HepG2 (cell line): ENCODE measurements at regions not wholly inside any gene's neighbourhood (a gene's known extent, or its start where the extent isn't known, plus 50 kb on each side); places are given as distances from the start of the nearest gene placed in this dataset.
"Not testable (repeated sequence)": the region's sequence is repeated elsewhere in the genome, so short reads cannot be mapped to it uniquely, and the experiment has no call there.

ENCODE experiments used
- ATAC-seq: fragments of 200-7000 bp; cut with Tn5 transposase; 3 replicates; pipeline ENCODE4 v1.9.1; 2020; ENCODE audit warnings: mild to moderate bottlenecking, moderate library complexity
- BruUV-seq: library from RNA; stranded (reverse); fragments of 400-500 nt; replicated peaks from 2 replicates; lab custom pipeline; 2021; lab: Mats Ljungman, UMichigan
- CTCF ChIA-PET: fragments of 300-600 bp; formaldehyde crosslinking; extraction: SDS; loops from one replicate; lab custom pipeline; 2021; ENCODE audit warnings: low total read pairs, inconsistent platforms, low intra/inter-chr PET ratio; lab: Yijun Ruan, JAX
- POLR2A ChIA-PET: fragments of 350-600 bp; sonication (Branson Sonifier 250); formaldehyde crosslinking; loops from one replicate; lab custom pipeline; 2020; ENCODE audit warnings: antibody characterized with exemption, inconsistent platforms; lab: Yijun Ruan, JAX
- DNase-seq: peaks from one replicate; pipeline ENCODE4 v3.0.0-alpha.2; 2015; ENCODE audit warnings: low spot score
- FAIRE-seq: peaks from 3 replicates; lab custom pipeline; 2011; peaks lifted over from hg19 to GRCh38; lab: Jason Lieb, UNC
- H2AFZ ChIP-seq: one replicate; pipeline ENCODE4 v1.6.1; 2011; ENCODE audit warnings: low read length, inconsistent platforms
- H3K27ac ChIP-seq: fragments of 300-600 bp; 3 replicates; pipeline ENCODE4 v1.8.0; 2011; ENCODE audit warnings: mixed run types, mild to moderate bottlenecking, mixed read lengths, low read length, inconsistent platforms; ENCODE audit not compliant: insufficient read depth; ENCODE audit errors: extremely low read length
- H3K27me3 ChIP-seq, 2 experiments: fragments of 200-600 bp in 1 of 2; 2 replicates in 1 of 2; 3 replicates in 1 of 2; pipeline versions ENCODE4 v1.6.0 to v1.8.0; 2011; ENCODE audit warnings: low read length in 2 of 2, mild to moderate bottlenecking in 2 of 2, moderate library complexity in 2 of 2, inconsistent platforms in 1 of 2; ENCODE audit not compliant: insufficient read depth in 2 of 2, control insufficient read depth in 1 of 2
- H3K36me3 ChIP-seq, 2 experiments: fragments of 200-600 bp in 1 of 2; replicated peaks in 1 of 2; 2 replicates in 1 of 2; 3 replicates in 1 of 2; pipeline versions ENCODE4 v1.5.1 to v1.8.0; 2011; ENCODE audit warnings: low read length in 2 of 2, inconsistent platforms in 1 of 2; ENCODE audit not compliant: insufficient read depth in 2 of 2, control insufficient read depth in 1 of 2
- H3K4me1 ChIP-seq: 2 replicates; pipeline ENCODE4 v1.5.1; 2012; ENCODE audit warnings: low read length, inconsistent platforms; ENCODE audit not compliant: insufficient read depth
- H3K4me2 ChIP-seq: 2 replicates; pipeline ENCODE4 v1.6.0; 2011; ENCODE audit warnings: low read depth, low read length, inconsistent platforms
- H3K4me3 ChIP-seq, 3 experiments: fragments of 200-600 bp in 1 of 3; sonication (generic), shearing (Covaris generic) in 1 of 3; replicated peaks in 1 of 3; 2 replicates each; pipeline ENCODE4 v1.5.1; 2011 to 2016; ENCODE audit warnings: low read length in 3 of 3, inconsistent platforms in 2 of 3, low read depth in 2 of 3, mild to moderate bottlenecking in 2 of 3, control low read depth in 1 of 3, mixed read lengths in 1 of 3; ENCODE audit not compliant: insufficient read depth in 1 of 3
- H3K79me2 ChIP-seq: one replicate; pipeline ENCODE4 v1.6.1; 2011; ENCODE audit warnings: low read length, inconsistent platforms; ENCODE audit not compliant: insufficient read depth
- H3K9ac ChIP-seq: 2 replicates; pipeline ENCODE4 v1.6.0; 2011; ENCODE audit warnings: mild to moderate bottlenecking, low read depth, low read length, inconsistent platforms; ENCODE audit not compliant: insufficient read depth
- H3K9me3 ChIP-seq: 2 replicates; pipeline ENCODE4 v1.5.1; 2012; ENCODE audit warnings: mild to moderate bottlenecking, low read length
- H4K20me1 ChIP-seq: 2 replicates; pipeline ENCODE4 v1.6.0; 2011; ENCODE audit warnings: inconsistent platforms, mild to moderate bottlenecking, low read length, moderate library complexity; ENCODE audit not compliant: insufficient read depth
- PHF20 ChIP-seq: sonication (generic); formaldehyde crosslinking; IDR thresholded peaks from 2 replicates; pipeline ENCODE4 v1.5.0; 2020; ENCODE audit warnings: mild to moderate bottlenecking, missing genetic modification reagents
- TP53 ChIP-seq: sonication (generic); formaldehyde crosslinking; conservative IDR thresholded peaks from 2 replicates; pipeline ENCODE4 v1.4.0; 2020; ENCODE audit warnings: missing genetic modification reagents
- ZBTB1 ChIP-seq: sonication (generic); formaldehyde crosslinking; IDR thresholded peaks from 2 replicates; pipeline ENCODE4 v1.4.0; 2020; ENCODE audit warnings: missing genetic modification reagents, borderline replicate concordance
- WGBS: methylation state at CpG from one replicate; pipeline ENCODE4 v1.1.6; 2017; ENCODE audit warnings: low lambda C conversion rate; 5-methylcytosine and 5-hydroxymethylcytosine counted together
- in situ Hi-C: cut with HindIII; loops from 2 replicates; pipeline ENCODE4 v1.10.0; 2017; ENCODE audit warnings: low pct_unique_long_range_greater_than_20kb; ENCODE audit not compliant: extremely low pct_ligation_motif_present
- intact Hi-C: fragments of 100-400 bp; cut with micrococcal nuclease; formaldehyde crosslinking; loops from one replicate; pipeline ENCODE4 v1.10.0; 2022; ENCODE audit not compliant: unreplicated experiment

DNA sequence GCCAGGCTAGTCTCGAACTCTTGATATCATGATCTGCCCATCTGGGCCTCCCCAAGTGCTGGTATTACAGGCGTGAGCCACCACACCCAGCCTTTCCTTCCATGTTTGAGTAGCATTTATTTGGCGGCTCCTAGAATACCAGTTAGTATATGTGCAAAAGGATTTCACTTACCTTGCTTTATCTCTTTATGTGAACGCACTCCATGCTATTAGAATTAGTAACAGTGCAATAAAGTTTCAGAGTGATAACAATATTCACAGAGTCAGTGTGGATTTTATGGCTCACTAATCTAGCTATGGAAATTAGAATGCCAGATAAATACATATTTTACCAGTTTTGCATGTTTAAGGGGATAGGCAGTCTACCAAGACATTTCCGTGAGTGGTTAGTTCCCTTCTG lies 74.4 kb upstream of the NIPBL start:
- Histone ChIP-seq H4K20me1 (no peaks in the 10 kb centered on the region), H3K9me3 (no peaks in the 10 kb centered on the region), H3K4me1 (no peaks in the 10 kb centered on the region), H3K79me2 (no peaks in the 10 kb centered on the region), H3K27me3 (no peaks in the 10 kb centered on the region), H3K36me3 (no peaks in the 10 kb centered on the region), H3K4me3 (no peak overlapping the region), H2AFZ (no peak overlapping the region), H3K9ac (no peak overlapping the region), H3K4me2 (no peak overlapping the region), H3K27ac (no peak overlapping the region)
- no peak for ATAC-seq
- ChIA-PET CTCF (no interaction called here), POLR2A (no interaction called here)
- in situ Hi-C loops (no loop called here), intact Hi-C loops (no loop called here)
- no TSS peak for BruUV-seq
- WGBS: 16% methylated on average over 5 of the region's 5 CpGs
- no peak for DNase-seq
- no peak for TF ChIP-seq ZBTB1 (CRISPR knock-in tag)
- TF ChIP-seq TP53 (CRISPR knock-in tag): no peak
- TF ChIP-seq PHF20 (CRISPR knock-in tag): no peak
- FAIRE-seq: no peak

DNA sequence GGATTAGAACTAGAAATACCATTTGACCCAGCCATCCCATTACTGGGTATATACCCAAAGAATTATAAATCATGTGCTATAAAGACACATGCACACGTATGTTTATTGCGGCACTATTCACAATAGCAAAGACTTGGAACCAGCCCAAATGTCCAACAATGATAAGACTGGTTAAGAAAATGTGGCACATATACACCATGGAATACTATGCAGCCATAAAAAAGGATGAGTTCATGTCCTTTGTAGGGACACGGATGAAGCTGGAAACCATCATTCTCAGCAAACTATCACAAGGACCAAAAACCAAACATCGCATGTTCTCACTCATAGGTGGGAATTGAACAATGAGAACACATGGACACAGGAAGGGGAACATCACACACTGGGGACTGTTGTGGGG lies 63.3 kb upstream of the NIPBL start:
- H3K9me3 ChIP-seq, H2AFZ ChIP-seq, H3K4me2 ChIP-seq, H3K79me2 ChIP-seq, H3K27ac ChIP-seq, in situ Hi-C loops, H4K20me1 ChIP-seq, H3K36me3 ChIP-seq, H3K9ac ChIP-seq, ATAC-seq, BruUV-seq, H3K4me1 ChIP-seq, H3K27me3 ChIP-seq, H3K4me3 ChIP-seq, CTCF ChIA-PET, DNase-seq, POLR2A ChIA-PET, FAIRE-seq, intact Hi-C loops: not testable (repeated sequence)
- 88% methylated on average over 4 of the region's 4 CpGs for WGBS
